MCF 10A (cell line): ENCODE measurements at regions not wholly inside any gene's neighbourhood (a gene's known extent, or its start where the extent isn't known, plus 50 kb on each side); places are given as distances from the start of the nearest gene placed in this dataset.
"Not testable (repeated sequence)": the region's sequence is repeated elsewhere in the genome, so short reads cannot be mapped to it uniquely, and the experiment has no call there.

Source experiments
- BruUV-seq: library from RNA; stranded (reverse); fragments of 400-500 nt; replicated peaks from 2 replicates; lab custom pipeline; 2021; lab: Mats Ljungman, UMichigan
- CTCF ChIA-PET: fragments of 300-600 bp; sonication (Branson Sonifier 250); formaldehyde crosslinking; extraction: SDS; loops from one replicate; lab custom pipeline; 2021; ENCODE audit warnings: antibody characterized with exemption, inconsistent platforms; lab: Yijun Ruan, JAX
- POLR2A ChIA-PET: fragments of 300-600, 350-650 bp; sonication (Branson Sonifier 250); formaldehyde crosslinking; extraction: SDS; loops from one replicate; lab custom pipeline; 2020; ENCODE audit warnings: antibody characterized with exemption, inconsistent platforms; lab: Yijun Ruan, JAX
- DNase-seq: peaks from one replicate; pipeline ENCODE4 v3.0.0-alpha.2; 2018; ENCODE audit not compliant: unreplicated experiment
- H3K27ac Mint-ChIP-seq: one replicate; pipeline ENCODE4 v1.8.0; 2022; ENCODE audit warnings: mild to moderate bottlenecking, low read depth, mixed read lengths; ENCODE audit not compliant: unreplicated experiment
- H3K27me3 Mint-ChIP-seq: one replicate; pipeline ENCODE4 v1.8.0; 2022; ENCODE audit warnings: mixed read lengths; ENCODE audit not compliant: insufficient read depth, unreplicated experiment
- H3K36me3 Mint-ChIP-seq: one replicate; pipeline ENCODE4 v1.8.0; 2022; ENCODE audit warnings: mild to moderate bottlenecking, moderate library complexity, mixed read lengths; ENCODE audit not compliant: insufficient read depth, unreplicated experiment
- H3K4me1 Mint-ChIP-seq: one replicate; pipeline ENCODE4 v1.8.0; 2022; ENCODE audit warnings: mixed read lengths; ENCODE audit not compliant: insufficient read depth, unreplicated experiment
- H3K4me3 Mint-ChIP-seq: one replicate; pipeline ENCODE4 v1.8.0; 2022; ENCODE audit warnings: mild to moderate bottlenecking, moderate library complexity, mixed read lengths; ENCODE audit not compliant: unreplicated experiment
- H3K9me3 Mint-ChIP-seq: one replicate; pipeline ENCODE4 v1.8.0; 2022; ENCODE audit warnings: mixed read lengths; ENCODE audit not compliant: unreplicated experiment
- intact Hi-C: fragments of 100-400 bp; cut with micrococcal nuclease; formaldehyde crosslinking; loops from 2 replicates; pipeline ENCODE4 v1.14.1; 2022

- POLR2A ChIA-PET, H3K4me1 Mint-ChIP-seq, BruUV-seq, DNase-seq, H3K36me3 Mint-ChIP-seq, H3K27me3 Mint-ChIP-seq, CTCF ChIA-PET, intact Hi-C loops, H3K4me3 Mint-ChIP-seq, H3K27ac Mint-ChIP-seq: not testable (repeated sequence)
- peaks cover 31% of the 10 kb centered on the region for H3K9me3 Mint-ChIP-seq
Observed at GRCh38 chr21:9246010-9246409, 1275.4 kb upstream of the TPTE start.

- H3K27ac Mint-ChIP-seq, H3K4me3 Mint-ChIP-seq, intact Hi-C loops, CTCF ChIA-PET, H3K4me1 Mint-ChIP-seq, POLR2A ChIA-PET, H3K27me3 Mint-ChIP-seq, H3K36me3 Mint-ChIP-seq, BruUV-seq: not testable (repeated sequence)
- peak; percentile 1 for DNase-seq
- H3K9me3 Mint-ChIP-seq: peaks cover 31% of the 10 kb centered on the region
Observed at GRCh38 chr21:9246481-9247289, 1274.7 kb upstream of the TPTE start.

- BruUV-seq, DNase-seq, CTCF ChIA-PET, POLR2A ChIA-PET, H3K27ac Mint-ChIP-seq, H3K36me3 Mint-ChIP-seq, H3K4me1 Mint-ChIP-seq, intact Hi-C loops, H3K4me3 Mint-ChIP-seq, H3K27me3 Mint-ChIP-seq: not testable (repeated sequence)
- peaks cover 31% of the 10 kb centered on the region for H3K9me3 Mint-ChIP-seq
Observed at GRCh38 chr21:9247290-9247613, 1274.1 kb upstream of the TPTE start.

- POLR2A ChIA-PET, BruUV-seq, H3K4me1 Mint-ChIP-seq, intact Hi-C loops, H3K36me3 Mint-ChIP-seq, H3K4me3 Mint-ChIP-seq, H3K27ac Mint-ChIP-seq, H3K27me3 Mint-ChIP-seq, DNase-seq, CTCF ChIA-PET: not testable (repeated sequence)
- H3K9me3 Mint-ChIP-seq: peaks cover 31% of the 10 kb centered on the region
Observed at GRCh38 chr21:9247616-9248317, 1273.6 kb upstream of the TPTE start.
